Ovary (tissue), 7 donors: ENCODE measurements at regions not wholly inside any gene's neighbourhood (a gene's known extent, or its start where the extent isn't known, plus 50 kb on each side); places are given as distances from the start of the nearest gene placed in this dataset.

Experiments
- DNase-seq, 5 donors: peaks; one replicate each; pipeline ENCODE4 v3.0.0-alpha.2; 2019 to 2020
- H3K27ac ChIP-seq, 2 donors: fragments of 200-600 bp; one replicate each; pipeline versions ENCODE4 v1.5.1 to v1.8.0; 2019 to 2022
- H3K27me3 ChIP-seq: fragments of 200-600 bp; one replicate; pipeline ENCODE4 v1.8.0; 2022
- H3K36me3 ChIP-seq: fragments of 200-600 bp; sonication (generic); one replicate; pipeline ENCODE4 v1.5.1; 2019
- H3K4me1 ChIP-seq: one replicate; pipeline ENCODE4 v1.8.1; 2013; ENCODE audit warnings: mild to moderate bottlenecking, moderate library complexity; ENCODE audit not compliant: insufficient read depth
- H3K4me3 ChIP-seq: fragments of 200-600 bp; sonication (generic); one replicate; pipeline ENCODE4 v1.5.1; 2017
- H3K9me3 ChIP-seq, 2 donors: fragments of 200-600 bp in 1 of 2; sonication (generic) in 1 of 2; one replicate each; pipeline versions ENCODE4 v1.5.1 to v1.8.1; 2013 to 2019; ENCODE audit warnings: mild to moderate bottlenecking in 1 of 2, moderate library complexity in 1 of 2
- CTCF ChIP-seq, 3 donors: fragments of 450-650 bp in 2 of 3; fragments of 200-600 bp in 1 of 3; IDR thresholded peaks; one replicate each; pipeline versions ENCODE4 v1.5.1 to v1.8.0; 2016 to 2022; ENCODE audit warnings: antibody characterized with exemption in 3 of 3, mild to moderate bottlenecking in 1 of 3
- EP300 ChIP-seq: sonication (generic); formaldehyde crosslinking; IDR thresholded peaks from one replicate; pipeline ENCODE4 v1.6.1; 2017; ENCODE audit warnings: antibody characterized with exemption
- POLR2A ChIP-seq: fragments of 450-650 bp; IDR thresholded peaks from one replicate; pipeline ENCODE4 v1.6.1; 2017; ENCODE audit warnings: antibody characterized with exemption, mild to moderate bottlenecking, moderate library complexity
- WGBS, 3 donors: extraction: QIAGEN DNeasy Blood & Tissue Kit in 1 of 3; methylation state at CpG; one replicate each; pipeline versions ENCODE4 v1.1.5 to v1.1.7; 2013 to 2017; 5-methylcytosine and 5-hydroxymethylcytosine counted together
- intact Hi-C, 4 donors: fragments of 100-400 bp; cut with DNase I; formaldehyde crosslinking; loops; one replicate each; pipeline versions ENCODE4 v1.11.0 to v1.15.1; 2022 to 2023
- donor health status: DM: no; HTN: no; CAD: no; lungs with moderate emphysema.
- donor health status: DM: no; HTN: no; CAD: no.
- donor health status: Bipolar disorder and iron deficiency.
- donor health status: DM: no; HTN: no; CAD: no.
- donor health status: DM: yes; HTN: yes; CAD: no.

GRCh38 chr7:16021851-16022250 is 335.4 kb upstream of the MEOX2 start:
- Histone ChIP-seq H3K27ac (no peak overlapping the region), H3K27me3 (no peaks in the 10 kb centered on the region), H3K9me3 (no peaks in the 10 kb centered on the region), H3K36me3 (no peaks in the 10 kb centered on the region), H3K4me3 (no peak overlapping the region), H3K4me1 (no peaks in the 10 kb centered on the region)
- 4 to 22% (median 7%) methylated on average over 1 of the region's 1 CpG for WGBS, 3 donors
- TF ChIP-seq POLR2A, result no peak
- no peak for TF ChIP-seq EP300
- TF ChIP-seq CTCF (IDR thresholded peaks at IDR 0.05), result no peak
- intact Hi-C loops, result no loop called here
- DNase-seq, result no peak

- TF ChIP-seq POLR2A (no peak), CTCF (IDR thresholded peaks at IDR 0.05) (no peak), EP300 (no peak)
- no peak for DNase-seq
- Histone ChIP-seq H3K36me3 (no peaks in the 10 kb centered on the region), H3K27ac (no peak overlapping the region), H3K4me1 (no peaks in the 10 kb centered on the region), H3K9me3 (no peaks in the 10 kb centered on the region), H3K4me3 (no peak overlapping the region), H3K27me3 (no peaks in the 10 kb centered on the region)
- intact Hi-C loops, result no loop called here
Observed at GRCh38 chr7:16015981-16016380, 329.5 kb upstream of the MEOX2 start.

- H3K36me3 ChIP-seq, result no peaks in the 10 kb centered on the region
- TF ChIP-seq CTCF (IDR thresholded peaks at IDR 0.05) (no peak), EP300 (no peak)
- no peak for DNase-seq
- no peak overlapping the region for H3K4me3 ChIP-seq
- H3K27me3 ChIP-seq, result no peaks in the 10 kb centered on the region
- H3K4me1 ChIP-seq, result no peaks in the 10 kb centered on the region
- H3K9me3 ChIP-seq, result no peaks in the 10 kb centered on the region
- WGBS, 3 donors, result 90 to 94% (median 93%) methylated on average over 2 of the region's 2 CpGs
- intact Hi-C loops, result no loop called here
- H3K27ac ChIP-seq, result no peak overlapping the region
Observed at GRCh38 chr7:16014031-16014430, 327.5 kb upstream of the MEOX2 start.

GRCh38 chr7:16007911-16008310 is 321.4 kb upstream of the MEOX2 start:
- TF ChIP-seq POLR2A (no peak), CTCF (IDR thresholded peaks at IDR 0.05) (no peak), EP300 (no peak)
- WGBS, 3 donors, result 80 to 87% (median 85%) methylated on average over 2 of the region's 2 CpGs
- DNase-seq, result no peak
- intact Hi-C loops, result no loop called here
- Histone ChIP-seq H3K36me3 (no peaks in the 10 kb centered on the region), H3K4me1 (no peaks in the 10 kb centered on the region), H3K27ac (no peak overlapping the region), H3K27me3 (no peaks in the 10 kb centered on the region), H3K4me3 (no peak overlapping the region), H3K9me3 (no peaks in the 10 kb centered on the region)

GRCh38 chr7:16004702-16005101 is 318.2 kb upstream of the MEOX2 start:
- 94 to 100% (median 96%) methylated on average over 1 of the region's 1 CpG for WGBS, 3 donors
- TF ChIP-seq POLR2A (no peak), EP300 (no peak), CTCF (IDR thresholded peaks at IDR 0.05) (no peak)
- Histone ChIP-seq H3K27me3 (no peaks in the 10 kb centered on the region), H3K27ac (no peak overlapping the region), H3K36me3 (no peaks in the 10 kb centered on the region), H3K4me1 (no peaks in the 10 kb centered on the region), H3K4me3 (no peak overlapping the region), H3K9me3 (no peaks in the 10 kb centered on the region)
- intact Hi-C loops, result no loop called here
- no peak for DNase-seq
